Astrocyte of the spinal cord (primary cell): ENCODE measurements at regions not wholly inside any gene's neighbourhood (a gene's known extent, or its start where the extent isn't known, plus 50 kb on each side); places are given as distances from the start of the nearest gene placed in this dataset.
A peak's percentile ranks its signal among the peaks of the same experiment; 100 is the strongest.

ENCODE experiments used
- DNase-seq: peaks from one replicate; pipeline ENCODE4 v3.0.0; 2011; ENCODE audit warnings: low read depth, low spot score
- H3K4me3 ChIP-seq: 2 replicates; pipeline ENCODE4 v1.5.1; 2011; ENCODE audit warnings: low read depth, mild to moderate bottlenecking, low read length, moderate library complexity
- CTCF ChIP-seq: IDR thresholded peaks from 2 replicates; pipeline ENCODE4 v1.5.1; 2012; ENCODE audit warnings: low read depth, mild to moderate bottlenecking, low read length, inconsistent platforms
- in situ Hi-C: cut with HindIII; loops from 2 replicates; pipeline ENCODE4 v1.10.0; 2017; ENCODE audit warnings: low sequenced_read_pairs

GRCh38 chr7:19401461-19401860, 256.2 kb upstream of the FERD3L start:
- no peak overlapping the region for H3K4me3 ChIP-seq
- TF ChIP-seq CTCF = no peak
- in situ Hi-C loops = no loop called here
- DNase-seq = no peak

GRCh38 chr7:19400758-19401254, 255.6 kb upstream of the FERD3L start:
- in situ Hi-C loops = no loop called here
- no peak for DNase-seq
- H3K4me3 ChIP-seq = no peak overlapping the region
- no peak for TF ChIP-seq CTCF

GRCh38 chr7:19397911-19398310, 252.7 kb upstream of the FERD3L start:
- H3K4me3 ChIP-seq = no peak overlapping the region
- peak; percentile 77 for DNase-seq
- TF ChIP-seq CTCF = no peak
- in situ Hi-C loops = no loop called here

- no peak overlapping the region for H3K4me3 ChIP-seq
- DNase-seq = peak; percentile 91
- in situ Hi-C loops = no loop called here
- TF ChIP-seq CTCF = no peak
Observed at GRCh38 chr7:19392246-19392645, 247.0 kb upstream of the FERD3L start.

- DNase-seq = no peak
- no peak overlapping the region for H3K4me3 ChIP-seq
- in situ Hi-C loops = no loop called here
- no peak for TF ChIP-seq CTCF
Observed at GRCh38 chr7:19390795-19391194, 245.6 kb upstream of the FERD3L start.

- in situ Hi-C loops = no loop called here
- TF ChIP-seq CTCF = no peak
- DNase-seq = no peak
- no peak overlapping the region for H3K4me3 ChIP-seq
Observed at GRCh38 chr7:19381321-19381720, 236.1 kb upstream of the FERD3L start.

- no peak for TF ChIP-seq CTCF
- DNase-seq = no peak
- in situ Hi-C loops = no loop called here
- H3K4me3 ChIP-seq = no peak overlapping the region
Observed at GRCh38 chr7:19378345-19378714, 233.1 kb upstream of the FERD3L start.
